ENCODE measurements at regions not wholly inside any gene's neighbourhood (a gene's known extent, or its start where the extent isn't known, plus 50 kb on each side); places are given as distances from the start of the nearest gene placed in this dataset.

DNA sequence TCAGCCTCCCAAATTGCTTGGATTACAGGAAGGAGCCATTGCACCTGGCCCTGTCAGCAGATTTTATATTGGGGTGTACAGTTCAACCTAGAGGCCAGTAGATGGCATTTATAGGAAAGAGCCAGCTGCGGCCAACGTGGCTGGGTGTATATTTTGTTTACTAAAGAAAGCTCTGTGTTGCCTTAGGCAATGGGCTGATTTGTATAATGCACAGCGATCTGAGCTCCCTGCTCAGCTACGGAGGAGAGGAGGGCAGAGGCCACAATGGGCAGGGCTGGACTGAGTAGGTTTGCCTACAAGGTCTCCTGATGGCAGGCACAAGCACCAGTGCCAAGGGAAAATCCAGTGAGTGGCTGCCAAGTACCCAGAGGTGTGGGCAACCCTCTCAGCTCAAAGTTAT is 282.4 kb downstream of the ARPP21 start:
- TF ChIP-seq ISL1 (CRISPR knock-in tag; IDR thresholded peaks at IDR 0.05), result no peak
- TF ChIP-seq RARB (CRISPR knock-in tag; IDR thresholded peaks at IDR 0.05), result no peak
- TF ChIP-seq ZFP30 (CRISPR knock-in tag; IDR thresholded peaks at IDR 0.05), result no peak
- TF ChIP-seq PATZ1 (CRISPR knock-in tag; IDR thresholded peaks at IDR 0.05; ENCODE audit: borderline replicate concordance), result no peak
- no peak for TF ChIP-seq ZNF70 (CRISPR knock-in tag; IDR thresholded peaks at IDR 0.05)
- TF ChIP-seq TSHZ2 (CRISPR knock-in tag; IDR thresholded peaks at IDR 0.05), result no peak
